GM12865 (cell line): ENCODE measurements at regions not wholly inside any gene's neighbourhood (a gene's known extent, or its start where the extent isn't known, plus 50 kb on each side); places are given as distances from the start of the nearest gene placed in this dataset.

Experiments used
- DNase-seq: peaks from one replicate; pipeline ENCODE4 v3.0.0; 2010; ENCODE audit warnings: low read depth
- H3K4me3 ChIP-seq: 2 replicates; pipeline ENCODE4 v1.5.1; 2011; ENCODE audit warnings: mild to moderate bottlenecking, low read depth, low read length, control low read depth
- CTCF ChIP-seq: IDR thresholded peaks from 2 replicates; pipeline ENCODE4 v1.5.1; 2011; ENCODE audit warnings: low read length, control low read depth, low read depth, inconsistent platforms; ENCODE audit not compliant: insufficient read depth; ENCODE audit errors: missing control alignments

GRCh38 chr1:224791362-224791941, 138.0 kb upstream of the DNAH14 start:
- TF ChIP-seq CTCF: no peak
- no peak for DNase-seq
- no peak overlapping the region for H3K4me3 ChIP-seq

GRCh38 chr1:224795591-224795990, 133.9 kb upstream of the DNAH14 start:
- TF ChIP-seq CTCF: no peak
- H3K4me3 ChIP-seq: no peak overlapping the region
- no peak for DNase-seq

- no peak for DNase-seq
- H3K4me3 ChIP-seq: no peak overlapping the region
- TF ChIP-seq CTCF: no peak
Observed at GRCh38 chr1:224799083-224799482, 130.4 kb upstream of the DNAH14 start.

GRCh38 chr1:224800486-224801119, 128.9 kb upstream of the DNAH14 start:
- H3K4me3 ChIP-seq: no peak overlapping the region
- TF ChIP-seq CTCF: no peak
- no peak for DNase-seq

- DNase-seq: peak; percentile 16
- TF ChIP-seq CTCF: no peak
- no peak overlapping the region for H3K4me3 ChIP-seq
Observed at GRCh38 chr1:224801844-224802490, 127.5 kb upstream of the DNAH14 start.

GRCh38 chr1:224802617-224803016, 126.9 kb upstream of the DNAH14 start:
- DNase-seq: no peak
- TF ChIP-seq CTCF: no peak
- H3K4me3 ChIP-seq: no peak overlapping the region
